Neural cell (in vitro differentiated cells): ENCODE measurements at regions not wholly inside any gene's neighbourhood (a gene's known extent, or its start where the extent isn't known, plus 50 kb on each side); places are given as distances from the start of the nearest gene placed in this dataset.

Experiments
- H2AFZ ChIP-seq: fragments of 200-600, 300-800 bp; sonication (generic), shearing (Covaris generic); 2 replicates; pipeline ENCODE4 v1.6.0; 2014; ENCODE audit warnings: low read depth, mild to moderate bottlenecking, antibody characterized with exemption, low read length, moderate library complexity
- H3F3A ChIP-seq: fragments of 200-600 bp; shearing (Covaris generic); 2 replicates; pipeline ENCODE4 v1.6.1; 2016; ENCODE audit warnings: mild to moderate bottlenecking, moderate library complexity, mixed read lengths, antibody characterized with exemption, low read length; ENCODE audit not compliant: insufficient read depth, poor library complexity, severe bottlenecking
- H3K27ac ChIP-seq: fragments of 200-600, 300-800 bp; sonication (generic), shearing (Covaris generic); 2 replicates; pipeline ENCODE4 v1.5.1; 2014; ENCODE audit warnings: mild to moderate bottlenecking, low read length, moderate library complexity
- H3K27me3 ChIP-seq: fragments of 300-800, 200-600 bp; sonication (generic), shearing (Covaris generic); 2 replicates; pipeline ENCODE4 v1.6.0; 2014; ENCODE audit warnings: mild to moderate bottlenecking, low read depth, low read length, moderate library complexity; ENCODE audit not compliant: insufficient read depth
- H3K36me3 ChIP-seq: fragments of 300-800, 200-600 bp; sonication (generic), shearing (Covaris generic); 2 replicates; pipeline ENCODE4 v1.5.1; 2014; ENCODE audit warnings: mild to moderate bottlenecking, antibody characterized with exemption, low read length, moderate library complexity; ENCODE audit not compliant: insufficient read depth
- H3K4me2 ChIP-seq: fragments of 300-800, 200-600 bp; sonication (generic), shearing (Covaris generic); 2 replicates; pipeline ENCODE4 v1.6.0; 2014; ENCODE audit warnings: mild to moderate bottlenecking, low read length
- H3K4me3 ChIP-seq: fragments of 300-800, 200-600 bp; sonication (generic), shearing (Covaris generic); 2 replicates; pipeline ENCODE4 v1.5.1; 2014; ENCODE audit warnings: mild to moderate bottlenecking, low read length, moderate library complexity
- H3K79me2 ChIP-seq: fragments of 200-600 bp; shearing (Covaris generic); replicated peaks from 2 replicates; pipeline ENCODE4 v1.6.0; 2014; ENCODE audit warnings: mild to moderate bottlenecking, low read length, moderate library complexity; ENCODE audit not compliant: insufficient read depth
- H3K9ac ChIP-seq: fragments of 300-800, 200-600 bp; sonication (generic), shearing (Covaris generic); 2 replicates; pipeline ENCODE4 v1.6.1; 2016; ENCODE audit warnings: mild to moderate bottlenecking, low read length, mixed read lengths
- H3K9me2 ChIP-seq: fragments of 200-600 bp; shearing (Covaris generic); 2 replicates; pipeline ENCODE4 v1.6.1; 2016; ENCODE audit warnings: mild to moderate bottlenecking, low read length, mixed read lengths; ENCODE audit not compliant: insufficient read depth
- H3K9me3 ChIP-seq: fragments of 200-600, 300-800 bp; sonication (generic), shearing (Covaris generic); 2 replicates; pipeline ENCODE4 v1.6.1; 2016; ENCODE audit warnings: mild to moderate bottlenecking, mixed run types, low read length, moderate library complexity, mixed read lengths
- H4K20me1 ChIP-seq: fragments of 200-600 bp; shearing (Covaris generic); 2 replicates; pipeline ENCODE4 v1.6.1; 2016; ENCODE audit warnings: mild to moderate bottlenecking, mixed run types; ENCODE audit not compliant: insufficient read depth
- CTCF ChIP-seq: fragments of 450-650 bp; IDR thresholded peaks from 2 replicates; pipeline ENCODE4 v1.5.1; 2014; ENCODE audit warnings: antibody characterized with exemption, mild to moderate bottlenecking, moderate library complexity; ENCODE audit not compliant: poor library complexity, severe bottlenecking
- EP300 ChIP-seq: fragments of 450-650 bp; conservative IDR thresholded peaks from 2 replicates; pipeline ENCODE4 v1.6.1; 2014; ENCODE audit warnings: antibody characterized with exemption, mild to moderate bottlenecking, moderate library complexity; ENCODE audit not compliant: poor library complexity, severe bottlenecking
- EZH2 ChIP-seq: fragments of 200-600, 300-800 bp; shearing (Covaris generic), sonication (generic); IDR thresholded peaks from 2 replicates; pipeline ENCODE4 v1.6.1; 2014; ENCODE audit warnings: antibody characterized with exemption, low read length, borderline replicate concordance, mild to moderate bottlenecking; ENCODE audit not compliant: insufficient read depth, poor library complexity, severe bottlenecking
- MXI1 ChIP-seq: fragments of 450-650 bp; conservative IDR thresholded peaks from 2 replicates; pipeline ENCODE4 v1.6.1; 2014; ENCODE audit warnings: antibody characterized with exemption, mild to moderate bottlenecking; ENCODE audit not compliant: poor library complexity, severe bottlenecking
- POLR2AphosphoS5 ChIP-seq: IDR thresholded peaks from 2 replicates; pipeline ENCODE4 v1.6.1; 2012
- RAD21 ChIP-seq: fragments of 450-650 bp; conservative IDR thresholded peaks from 2 replicates; pipeline ENCODE4 v1.6.1; 2014; ENCODE audit warnings: antibody characterized with exemption, mild to moderate bottlenecking, moderate library complexity
- REST ChIP-seq: IDR thresholded peaks from 2 replicates; pipeline ENCODE4 v1.6.1; 2012; ENCODE audit warnings: borderline replicate concordance
- SMC3 ChIP-seq: fragments of 450-650 bp; conservative IDR thresholded peaks from 2 replicates; pipeline ENCODE4 v1.6.1; 2014; ENCODE audit warnings: antibody characterized with exemption, mild to moderate bottlenecking, moderate library complexity; ENCODE audit not compliant: poor library complexity
- TAF1 ChIP-seq: IDR thresholded peaks from 2 replicates; pipeline ENCODE4 v1.6.1; 2012; ENCODE audit warnings: low read depth

GRCh38 chr3:174444391-174444790, 414.7 kb upstream of the NAALADL2 start:
- H2AFZ ChIP-seq, result no peak overlapping the region
- no peak overlapping the region for H3K27ac ChIP-seq
- no peak overlapping the region for H3K4me3 ChIP-seq
- no peaks in the 10 kb centered on the region for H4K20me1 ChIP-seq
- TF ChIP-seq CTCF, result no peak
- TF ChIP-seq REST, result no peak
- no peak for TF ChIP-seq RAD21
- TF ChIP-seq EP300, result no peak
- no peak for TF ChIP-seq POLR2AphosphoS5
- no peak for TF ChIP-seq MXI1
- no peak for TF ChIP-seq TAF1
- TF ChIP-seq EZH2, result no peak
- no peak for TF ChIP-seq SMC3
- H3K36me3 ChIP-seq, result no peaks in the 10 kb centered on the region
- no peaks in the 10 kb centered on the region for H3K27me3 ChIP-seq
- H3K9ac ChIP-seq, result no peak overlapping the region
- H3K79me2 ChIP-seq, result no peaks in the 10 kb centered on the region
- H3K9me2 ChIP-seq, result no peaks in the 10 kb centered on the region
- H3K9me3 ChIP-seq, result no peaks in the 10 kb centered on the region
- H3F3A ChIP-seq, result no peaks in the 10 kb centered on the region
- no peak overlapping the region for H3K4me2 ChIP-seq

- Histone ChIP-seq H2AFZ (no peak overlapping the region), H3K27me3 (no peaks in the 10 kb centered on the region), H4K20me1 (no peaks in the 10 kb centered on the region), H3K79me2 (no peaks in the 10 kb centered on the region), H3F3A (no peaks in the 10 kb centered on the region), H3K9me2 (no peaks in the 10 kb centered on the region), H3K4me2 (no peak overlapping the region), H3K4me3 (no peak overlapping the region), H3K27ac (no peak overlapping the region), H3K9ac (no peak overlapping the region), H3K36me3 (no peaks in the 10 kb centered on the region), H3K9me3 (no peaks in the 10 kb centered on the region)
- TF ChIP-seq EZH2 (no peak), RAD21 (no peak), CTCF (no peak), REST (no peak), POLR2AphosphoS5 (no peak), EP300 (no peak), MXI1 (no peak), SMC3 (no peak), TAF1 (no peak)
Measured at GRCh38 chr3:174457758-174458157, 401.4 kb upstream of the NAALADL2 start.
